DMS79 (cell line): ENCODE measurements at regions not wholly inside any gene's neighbourhood (a gene's known extent, or its start where the extent isn't known, plus 50 kb on each side); places are given as distances from the start of the nearest gene placed in this dataset.
"Not testable (repeated sequence)": the region's sequence is repeated elsewhere in the genome, so short reads cannot be mapped to it uniquely, and the experiment has no call there.

ENCODE experiments used
- DNase-seq: peaks from one replicate; lab custom pipeline; 2025; lab: John Stamatoyannopoulos, UW

- DNase-seq, result no peak
Observed at GRCh38 chr3:187999821-188000220, 154.1 kb upstream of the LPP start.

GRCh38 chr3:188000361-188000861 is 153.5 kb upstream of the LPP start:
- peak; percentile 69 for DNase-seq

GRCh38 chr3:188001093-188001492 is 152.9 kb upstream of the LPP start:
- peak; percentile 33 for DNase-seq

GRCh38 chr3:188001926-188002325 is 152.0 kb upstream of the LPP start:
- no peak for DNase-seq

- DNase-seq, result no peak
Observed at GRCh38 chr3:188002626-188003138, 151.3 kb upstream of the LPP start.

GRCh38 chr3:188003188-188004171 is 150.5 kb upstream of the LPP start:
- DNase-seq, result no peak

- DNase-seq, result peak; percentile 86
Observed at GRCh38 chr3:188006726-188007393, 147.1 kb upstream of the LPP start.

GRCh38 chr3:188007897-188008296 is 146.1 kb upstream of the LPP start:
- DNase-seq, result no peak

- DNase-seq, result no peak
Observed at GRCh38 chr3:188008582-188009213, 145.3 kb upstream of the LPP start.

- no peak for DNase-seq
Observed at GRCh38 chr3:188010478-188010877, 143.5 kb upstream of the LPP start.

GRCh38 chr3:188019727-188020126 is 134.2 kb upstream of the LPP start:
- no peak for DNase-seq

- no peak for DNase-seq
Observed at GRCh38 chr3:188021041-188021440, 132.9 kb upstream of the LPP start.

- no peak for DNase-seq
Observed at GRCh38 chr3:188021502-188022040, 132.4 kb upstream of the LPP start.

- DNase-seq, result not testable (repeated sequence)
Observed at GRCh38 chr3:188022902-188023301, 131.1 kb upstream of the LPP start.

GRCh38 chr3:188025555-188025954 is 128.4 kb upstream of the LPP start:
- DNase-seq, result no peak

- no peak for DNase-seq
Observed at GRCh38 chr3:188026191-188026968, 127.6 kb upstream of the LPP start.

- DNase-seq, result no peak
Observed at GRCh38 chr3:188031121-188031520, 122.8 kb upstream of the LPP start.

- no peak for DNase-seq
Observed at GRCh38 chr3:188034989-188035388, 119.0 kb upstream of the LPP start.

- no peak for DNase-seq
Observed at GRCh38 chr3:188036375-188037194, 117.4 kb upstream of the LPP start.

GRCh38 chr3:188037195-188037718 is 116.7 kb upstream of the LPP start:
- no peak for DNase-seq
